ENCODE measurements at regions not wholly inside any gene's neighbourhood (a gene's known extent, or its start where the extent isn't known, plus 50 kb on each side); places are given as distances from the start of the nearest gene placed in this dataset.

DNA sequence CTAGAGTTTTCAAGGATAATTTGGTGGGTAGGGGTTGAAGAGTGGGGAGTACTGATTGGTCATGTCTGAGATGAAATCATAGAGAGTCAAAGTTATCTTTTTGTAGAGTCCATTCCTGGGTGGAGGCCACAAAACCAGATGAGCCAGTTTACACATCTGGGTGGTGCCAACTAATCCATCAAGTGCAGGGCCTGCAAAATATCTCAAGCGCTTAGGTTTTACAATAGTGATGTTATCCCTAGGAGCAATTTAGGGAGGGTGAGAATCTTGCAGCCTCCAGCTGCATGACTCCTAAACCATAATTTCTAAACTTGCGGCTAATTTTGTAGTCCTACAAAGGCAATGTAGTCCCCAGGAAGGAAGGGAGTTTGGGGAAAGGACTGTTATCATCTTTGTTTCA, 988.3 kb upstream of the LCORL start:
- no TSS peak for BruUV-seq (replicated peaks)
- CTCF ChIA-PET = no interaction called here
- H3K4me2 ChIP-seq = no peak overlapping the region

DNA sequence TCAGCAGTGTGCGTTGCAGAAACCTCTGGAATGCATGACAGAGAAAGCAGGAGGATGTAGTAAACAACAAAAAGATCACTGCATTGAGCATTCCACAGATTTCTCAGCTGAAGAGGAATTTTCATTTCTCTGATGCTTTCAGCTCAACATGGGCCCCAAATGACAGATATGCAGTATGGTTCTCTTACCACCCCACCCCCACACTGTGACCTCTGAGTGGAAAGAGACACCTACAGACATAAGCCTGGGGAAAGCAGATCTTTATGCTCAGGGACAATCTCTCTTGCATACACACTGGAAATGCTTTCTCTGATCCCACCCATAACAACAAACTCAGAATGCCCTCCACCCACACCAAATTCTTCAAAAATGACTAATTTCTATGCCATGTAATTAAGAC, 983.7 kb upstream of the LCORL start:
- H3K4me1 ChIP-seq (replicated peaks; ENCODE audit: insufficient read depth) = no peaks in the 10 kb centered on the region
- no peak for TF ChIP-seq EZH2 (IDR thresholded peaks at IDR 0.05; ENCODE audit: low read depth)
- TF ChIP-seq, protein P1, sequence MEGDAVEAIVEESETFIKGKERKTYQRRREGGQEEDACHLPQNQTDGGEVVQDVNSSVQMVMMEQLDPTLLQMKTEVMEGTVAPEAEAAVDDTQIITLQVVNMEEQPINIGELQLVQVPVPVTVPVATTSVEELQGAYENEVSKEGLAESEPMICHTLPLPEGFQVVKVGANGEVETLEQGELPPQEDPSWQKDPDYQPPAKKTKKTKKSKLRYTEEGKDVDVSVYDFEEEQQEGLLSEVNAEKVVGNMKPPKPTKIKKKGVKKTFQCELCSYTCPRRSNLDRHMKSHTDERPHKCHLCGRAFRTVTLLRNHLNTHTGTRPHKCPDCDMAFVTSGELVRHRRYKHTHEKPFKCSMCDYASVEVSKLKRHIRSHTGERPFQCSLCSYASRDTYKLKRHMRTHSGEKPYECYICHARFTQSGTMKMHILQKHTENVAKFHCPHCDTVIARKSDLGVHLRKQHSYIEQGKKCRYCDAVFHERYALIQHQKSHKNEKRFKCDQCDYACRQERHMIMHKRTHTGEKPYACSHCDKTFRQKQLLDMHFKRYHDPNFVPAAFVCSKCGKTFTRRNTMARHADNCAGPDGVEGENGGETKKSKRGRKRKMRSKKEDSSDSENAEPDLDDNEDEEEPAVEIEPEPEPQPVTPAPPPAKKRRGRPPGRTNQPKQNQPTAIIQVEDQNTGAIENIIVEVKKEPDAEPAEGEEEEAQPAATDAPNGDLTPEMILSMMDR (conservative IDR thresholded peaks at IDR 0.05) = no peak
- no peak overlapping the region for H2AFZ ChIP-seq
- CTCF ChIA-PET = no interaction called here
- H3K27ac ChIP-seq = no peak overlapping the region
- POLR2A ChIA-PET (ENCODE audit: unreplicated experiment) = no interaction called here
- no peaks in the 10 kb centered on the region for H3K79me2 ChIP-seq (ENCODE audit: low read depth)
- H3K27me3 ChIP-seq (ENCODE audit: insufficient read depth, low read depth) = no peaks in the 10 kb centered on the region
- intact Hi-C loops (cut with micrococcal nuclease; ENCODE audit: unreplicated experiment) = no loop called here
- no peaks in the 10 kb centered on the region for H3K36me3 ChIP-seq (ENCODE audit: low read depth)
- H3K9me2 ChIP-seq (ENCODE audit: insufficient read depth) = no peaks in the 10 kb centered on the region
- no peaks in the 10 kb centered on the region for H3F3A ChIP-seq (ENCODE audit: insufficient read depth, low read depth)
- no peak overlapping the region for H3K4me3 ChIP-seq
- no peak for DNase-seq
- no TSS peak for BruUV-seq (replicated peaks)
- H3K9me3 ChIP-seq (ENCODE audit: insufficient read depth, low read depth) = no peaks in the 10 kb centered on the region
- no peak overlapping the region for H3K4me2 ChIP-seq
- no peaks in the 10 kb centered on the region for H4K20me1 ChIP-seq (ENCODE audit: insufficient read depth)

More for the DNA sequence above, 988.3 kb upstream of the LCORL start:
- POLR2A ChIA-PET (ENCODE audit: unreplicated experiment) = no interaction called here
- no peak overlapping the region for H3K4me3 ChIP-seq
- no peaks in the 10 kb centered on the region for H3K36me3 ChIP-seq (ENCODE audit: low read depth)
- no peak overlapping the region for H3K27ac ChIP-seq
- no peaks in the 10 kb centered on the region for H3K27me3 ChIP-seq (ENCODE audit: insufficient read depth, low read depth)
- H3K9me3 ChIP-seq (ENCODE audit: insufficient read depth, low read depth) = no peaks in the 10 kb centered on the region
- no peaks in the 10 kb centered on the region for H4K20me1 ChIP-seq (ENCODE audit: insufficient read depth)
- no peaks in the 10 kb centered on the region for H3F3A ChIP-seq (ENCODE audit: insufficient read depth, low read depth)
- H3K4me1 ChIP-seq (replicated peaks; ENCODE audit: insufficient read depth) = no peaks in the 10 kb centered on the region
- DNase-seq = no peak
- no peak overlapping the region for H2AFZ ChIP-seq
- TF ChIP-seq, protein P1 (conservative IDR thresholded peaks at IDR 0.05) = no peak
- no peak for TF ChIP-seq EZH2 (IDR thresholded peaks at IDR 0.05; ENCODE audit: low read depth)
- H3K79me2 ChIP-seq (ENCODE audit: low read depth) = no peaks in the 10 kb centered on the region
- intact Hi-C loops (cut with micrococcal nuclease; ENCODE audit: unreplicated experiment) = no loop called here
- no peaks in the 10 kb centered on the region for H3K9me2 ChIP-seq (ENCODE audit: insufficient read depth)

DNA sequence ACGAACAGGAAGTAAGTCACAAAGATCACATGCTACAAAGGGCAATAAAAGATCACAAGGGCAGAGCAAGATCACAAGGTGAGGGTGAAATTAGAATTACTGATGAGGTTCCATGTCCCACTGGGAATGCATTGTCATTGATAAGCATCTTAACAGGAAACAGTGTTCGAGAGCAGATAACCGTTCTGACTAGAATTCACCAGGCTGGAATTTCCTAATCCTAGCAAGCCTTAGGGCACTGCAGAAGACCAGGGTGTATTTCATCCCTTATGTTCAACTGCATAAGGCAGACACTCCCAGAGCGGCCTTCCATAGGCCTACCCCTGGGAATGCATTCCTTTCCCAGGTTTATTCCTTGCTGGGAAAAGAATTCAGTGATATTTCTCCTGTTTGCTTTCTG, 980.6 kb upstream of the LCORL start:
- H3K79me2 ChIP-seq (ENCODE audit: low read depth) = no peaks in the 10 kb centered on the region
- H2AFZ ChIP-seq = no peak overlapping the region
- H3K36me3 ChIP-seq (ENCODE audit: low read depth) = no peaks in the 10 kb centered on the region
- ChIA-PET POLR2A (ENCODE audit: unreplicated experiment) (no interaction called here), CTCF (no interaction called here)
- no peaks in the 10 kb centered on the region for H3K9me2 ChIP-seq (ENCODE audit: insufficient read depth)
- no peaks in the 10 kb centered on the region for H3K9me3 ChIP-seq (ENCODE audit: insufficient read depth, low read depth)
- no TSS peak for BruUV-seq (replicated peaks)
- H3K4me1 ChIP-seq (replicated peaks; ENCODE audit: insufficient read depth) = no peaks in the 10 kb centered on the region
- intact Hi-C loops (cut with micrococcal nuclease; ENCODE audit: unreplicated experiment) = no loop called here
- H3K4me3 ChIP-seq = no peak overlapping the region
- H3F3A ChIP-seq (ENCODE audit: insufficient read depth, low read depth) = no peaks in the 10 kb centered on the region
- no peak overlapping the region for H3K4me2 ChIP-seq
- no peak for TF ChIP-seq EZH2 (IDR thresholded peaks at IDR 0.05; ENCODE audit: low read depth)
- TF ChIP-seq, protein P1 (conservative IDR thresholded peaks at IDR 0.05) = no peak
- DNase-seq = no peak
- no peaks in the 10 kb centered on the region for H4K20me1 ChIP-seq (ENCODE audit: insufficient read depth)
- H3K27ac ChIP-seq = no peak overlapping the region
- H3K27me3 ChIP-seq (ENCODE audit: insufficient read depth, low read depth) = no peaks in the 10 kb centered on the region

Measured in PC-9 (cell line).